ENCODE measurements at regions not wholly inside any gene's neighbourhood (a gene's known extent, or its start where the extent isn't known, plus 50 kb on each side); places are given as distances from the start of the nearest gene placed in this dataset.

DNA sequence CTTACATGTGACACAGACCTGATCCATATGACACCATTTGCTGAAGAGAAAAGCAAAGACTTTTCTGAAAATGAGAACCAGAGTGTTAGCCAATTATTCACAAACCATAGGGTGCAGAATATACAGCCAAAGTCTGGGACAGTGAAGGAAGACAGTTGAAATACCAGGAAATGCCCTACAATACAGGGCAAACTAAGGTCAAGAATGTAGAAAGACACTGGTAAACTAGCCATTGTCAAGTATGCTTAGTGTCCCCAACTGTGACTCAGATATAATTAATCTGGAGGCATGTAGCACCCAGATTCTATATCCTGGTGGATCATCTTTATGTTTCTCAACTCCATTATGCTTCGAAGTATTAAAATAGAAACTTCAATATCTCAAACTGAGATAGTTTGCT is 200.9 kb upstream of the FSTL5 start:
- H3K27me3 Mint-ChIP-seq, result no peaks in the 10 kb centered on the region
- ChIA-PET POLR2A (no interaction called here), CTCF (no interaction called here)
- H3K9me3 Mint-ChIP-seq, result no peaks in the 10 kb centered on the region
- H3K4me3 ChIP-seq (ENCODE audit: low read length), result no peak overlapping the region
- H3K9me3 ChIP-seq (ENCODE audit: control insufficient read depth in 1 of 2, insufficient read depth in 1 of 2, low read length in 2 of 2), result no peaks in the 10 kb centered on the region
- H3K4me3 Mint-ChIP-seq, result no peak overlapping the region
- no peaks in the 10 kb centered on the region for H3K36me3 Mint-ChIP-seq (ENCODE audit: low read depth)
- ATAC-seq (ENCODE audit: poor library complexity) (no peak), DNase-seq (no peak)
- H3K36me3 ChIP-seq (ENCODE audit: insufficient read depth, low read length), result no peaks in the 10 kb centered on the region
- H3K4me1 Mint-ChIP-seq (ENCODE audit: low read depth), result no peaks in the 10 kb centered on the region
- TF ChIP-seq CTCF (IDR thresholded peaks at IDR 0.05), result no peak
- H3K27ac Mint-ChIP-seq, result no peak overlapping the region
- no peaks in the 10 kb centered on the region for H3K4me1 ChIP-seq (ENCODE audit: insufficient read depth, low read length)
- no peak overlapping the region for H3K27ac ChIP-seq (ENCODE audit: low read depth in 1 of 2, low read length in 2 of 2)
- intact Hi-C loops (cut with DNase I, micrococcal nuclease), result no loop called here
- H3K27me3 ChIP-seq (ENCODE audit: control insufficient read depth in 1 of 2, insufficient read depth in 2 of 2, low read length in 2 of 2), result no peaks in the 10 kb centered on the region

DNA sequence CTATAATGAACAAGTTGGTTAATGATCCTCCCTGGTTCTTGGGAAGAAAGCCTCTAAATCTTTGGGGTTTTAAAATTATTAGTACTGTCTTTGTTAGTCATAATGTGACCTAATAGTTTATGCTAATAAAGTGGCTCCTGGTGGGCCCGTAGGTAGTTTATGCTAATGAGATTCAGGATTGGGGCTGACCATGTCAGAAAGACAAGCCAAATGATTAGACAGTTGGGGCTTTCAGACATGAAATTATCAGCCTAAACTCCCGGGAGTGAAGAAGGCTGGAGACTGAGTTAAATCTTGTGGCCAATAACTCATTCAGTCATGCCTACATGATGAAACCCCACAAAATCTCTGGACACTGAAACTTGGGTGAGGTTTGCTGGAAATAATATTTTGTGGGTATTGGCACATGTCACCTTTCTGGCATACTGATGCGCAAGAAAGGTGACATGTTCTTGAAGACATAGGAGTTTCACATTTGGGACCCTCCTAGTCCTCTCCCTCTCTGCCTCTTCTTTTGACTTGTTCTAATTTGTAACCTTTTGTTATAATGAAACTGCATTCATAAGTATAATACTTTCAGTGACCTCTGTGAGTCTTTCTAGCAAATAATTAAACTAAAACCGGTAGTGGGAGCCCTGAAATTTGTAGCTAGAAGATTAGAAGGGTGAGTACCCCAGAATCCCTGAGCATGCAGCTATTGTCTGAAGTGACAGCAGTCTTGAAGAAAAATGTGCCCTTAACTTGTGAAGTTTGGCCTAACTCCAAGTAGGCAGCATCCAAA is 196.8 kb upstream of the FSTL5 start:
- H3K4me3 ChIP-seq (ENCODE audit: low read length), result no peak overlapping the region
- no peaks in the 10 kb centered on the region for H3K4me1 ChIP-seq (ENCODE audit: insufficient read depth, low read length)
- Mint-ChIP-seq H3K27ac (no peak overlapping the region), H3K4me1 (ENCODE audit: low read depth) (no peaks in the 10 kb centered on the region), H3K36me3 (ENCODE audit: low read depth) (no peaks in the 10 kb centered on the region), H3K4me3 (no peak overlapping the region), H3K27me3 (no peaks in the 10 kb centered on the region), H3K9me3 (no peaks in the 10 kb centered on the region)
- peaks cover 0 to 3% of the 10 kb centered on the region in 2 experiments for H3K9me3 ChIP-seq (ENCODE audit: control insufficient read depth in 1 of 2, insufficient read depth in 1 of 2, low read length in 2 of 2)
- intact Hi-C loops (cut with DNase I, micrococcal nuclease), result no loop called here
- POLR2A ChIA-PET, result no interaction called here
- H3K27ac ChIP-seq (ENCODE audit: low read depth in 1 of 2, low read length in 2 of 2), result no peak overlapping the region
- DNase-seq, result no peak
- H3K27me3 ChIP-seq (ENCODE audit: control insufficient read depth in 1 of 2, insufficient read depth in 2 of 2, low read length in 2 of 2), result no peaks in the 10 kb centered on the region
- H3K36me3 ChIP-seq (ENCODE audit: insufficient read depth, low read length), result no peaks in the 10 kb centered on the region
- CTCF ChIA-PET, result no interaction called here
- TF ChIP-seq CTCF (IDR thresholded peaks at IDR 0.05), result no peak
- no peak for ATAC-seq (ENCODE audit: poor library complexity)

GRCh38 chr4:162356181-162356580 is 192.4 kb upstream of the FSTL5 start:
- Histone ChIP-seq H3K27ac (ENCODE audit: low read depth in 1 of 2, low read length in 2 of 2) (no peak overlapping the region), H3K27me3 (ENCODE audit: control insufficient read depth in 1 of 2, insufficient read depth in 2 of 2, low read length in 2 of 2) (no peaks in the 10 kb centered on the region), H3K4me1 (ENCODE audit: insufficient read depth, low read length) (no peaks in the 10 kb centered on the region), H3K4me3 (ENCODE audit: low read length) (no peak overlapping the region), H3K36me3 (ENCODE audit: insufficient read depth, low read length) (no peaks in the 10 kb centered on the region), H3K9me3 (ENCODE audit: control insufficient read depth in 1 of 2, insufficient read depth in 1 of 2, low read length in 2 of 2) (peaks cover 0 to 3% of the 10 kb centered on the region in 2 experiments)
- intact Hi-C loops (cut with DNase I, micrococcal nuclease), result no loop called here
- no peaks in the 10 kb centered on the region for H3K36me3 Mint-ChIP-seq (ENCODE audit: low read depth)
- DNase-seq, result no peak
- peaks cover 7% of the 10 kb centered on the region for H3K9me3 Mint-ChIP-seq
- no peak for TF ChIP-seq CTCF (IDR thresholded peaks at IDR 0.05)
- ChIA-PET CTCF (no interaction called here), POLR2A (no interaction called here)
- H3K4me3 Mint-ChIP-seq, result no peak overlapping the region
- no peak overlapping the region for H3K27ac Mint-ChIP-seq
- no peaks in the 10 kb centered on the region for H3K27me3 Mint-ChIP-seq
- H3K4me1 Mint-ChIP-seq (ENCODE audit: low read depth), result no peaks in the 10 kb centered on the region
- ATAC-seq (ENCODE audit: poor library complexity), result no peak
